PFSK-1 (cell line): ENCODE measurements at regions not wholly inside any gene's neighbourhood (a gene's known extent, or its start where the extent isn't known, plus 50 kb on each side); places are given as distances from the start of the nearest gene placed in this dataset.

Source experiments
- POLR2AphosphoS5 ChIP-seq: IDR thresholded peaks from 2 replicates; pipeline ENCODE4 v1.6.1; 2012; ENCODE audit warnings: low read depth, mild to moderate bottlenecking, control low read depth, low read length, moderate library complexity
- REST ChIP-seq, 2 experiments: IDR thresholded peaks; 2 replicates each; pipeline versions ENCODE4 v1.6.1 to v1.8.0; 2011 to 2012; ENCODE audit warnings: low read depth in 2 of 2, low read length in 2 of 2, control low read depth in 1 of 2, inconsistent platforms in 1 of 2, mild to moderate bottlenecking in 1 of 2, moderate library complexity in 1 of 2; ENCODE audit not compliant: insufficient read depth in 1 of 2

GRCh38 chr12:91395628-91396135, 213.1 kb upstream of the DCN start:
- TF ChIP-seq POLR2AphosphoS5 (no peak), REST (IDR thresholded peaks at IDR 0.05; ENCODE audit: insufficient read depth in 1 of 2, low read depth in 2 of 2, low read length in 2 of 2) (no peak)
